DMS 273 (cell line): ENCODE measurements at regions not wholly inside any gene's neighbourhood (a gene's known extent, or its start where the extent isn't known, plus 50 kb on each side); places are given as distances from the start of the nearest gene placed in this dataset.
"Not testable (repeated sequence)": the region's sequence is repeated elsewhere in the genome, so short reads cannot be mapped to it uniquely, and the experiment has no call there.

Experiments
- DNase-seq: peaks from one replicate; lab custom pipeline; 2025; ENCODE audit not compliant: unreplicated experiment; lab: John Stamatoyannopoulos, UW

- DNase-seq, result no peak
These were observed 202.4 kb downstream of the CDH26 start for GRCh38 chr20:60160451-60161145.

GRCh38 chr20:60167812-60168211 is 209.6 kb downstream of the CDH26 start:
- no peak for DNase-seq

GRCh38 chr20:60168963-60169362 is 210.7 kb downstream of the CDH26 start:
- DNase-seq, result no peak

- no peak for DNase-seq
These were observed 211.9 kb downstream of the CDH26 start for GRCh38 chr20:60170116-60170515.

GRCh38 chr20:60171313-60171712 is 213.1 kb downstream of the CDH26 start:
- DNase-seq, result no peak

GRCh38 chr20:60171738-60172137 is 213.5 kb downstream of the CDH26 start:
- DNase-seq, result peak; percentile 36

- no peak for DNase-seq
These were observed 214.2 kb downstream of the CDH26 start for GRCh38 chr20:60172346-60172984.

GRCh38 chr20:60177080-60177479 is 218.9 kb downstream of the CDH26 start:
- DNase-seq, result no peak

- DNase-seq, result no peak
These were observed 222.8 kb downstream of the CDH26 start for GRCh38 chr20:60180986-60181385.

- no peak for DNase-seq
These were observed 228.2 kb downstream of the CDH26 start for GRCh38 chr20:60186412-60186811.

GRCh38 chr20:60187683-60188082 is 229.5 kb downstream of the CDH26 start:
- no peak for DNase-seq

GRCh38 chr20:60191014-60191413 is 232.8 kb downstream of the CDH26 start:
- DNase-seq, result no peak

GRCh38 chr20:60192326-60192725 is 234.1 kb downstream of the CDH26 start:
- no peak for DNase-seq

GRCh38 chr20:60199132-60199531 is 240.9 kb downstream of the CDH26 start:
- DNase-seq, result not testable (repeated sequence)

- no peak for DNase-seq
These were observed 241.6 kb downstream of the CDH26 start for GRCh38 chr20:60199866-60200265.

- DNase-seq, result no peak
These were observed 242.2 kb downstream of the CDH26 start for GRCh38 chr20:60200305-60200918.

GRCh38 chr20:60201198-60201835 is 243.1 kb downstream of the CDH26 start:
- no peak for DNase-seq

- DNase-seq, result no peak
These were observed 243.8 kb downstream of the CDH26 start for GRCh38 chr20:60202046-60202445.

GRCh38 chr20:60203451-60203850 is 245.2 kb downstream of the CDH26 start:
- no peak for DNase-seq

- no peak for DNase-seq
These were observed 246.4 kb downstream of the CDH26 start for GRCh38 chr20:60204601-60205000.

GRCh38 chr20:60206259-60206658 is 248.0 kb downstream of the CDH26 start:
- DNase-seq, result peak; percentile 69

- no peak for DNase-seq
These were observed 250.8 kb downstream of the CDH26 start for GRCh38 chr20:60209048-60209447.
